Right kidney (tissue), 1 donor: ENCODE measurements at regions not wholly inside any gene's neighbourhood (a gene's known extent, or its start where the extent isn't known, plus 50 kb on each side); places are given as distances from the start of the nearest gene placed in this dataset.
A peak's percentile ranks its signal among the peaks of the same experiment; 100 is the strongest.
"Not testable (repeated sequence)": the region's sequence is repeated elsewhere in the genome, so short reads cannot be mapped to it uniquely, and the experiment has no call there.

Experiments
- DNase-seq: peaks from one replicate; pipeline ENCODE4 v3.0.0-alpha.2; 2016

DNA sequence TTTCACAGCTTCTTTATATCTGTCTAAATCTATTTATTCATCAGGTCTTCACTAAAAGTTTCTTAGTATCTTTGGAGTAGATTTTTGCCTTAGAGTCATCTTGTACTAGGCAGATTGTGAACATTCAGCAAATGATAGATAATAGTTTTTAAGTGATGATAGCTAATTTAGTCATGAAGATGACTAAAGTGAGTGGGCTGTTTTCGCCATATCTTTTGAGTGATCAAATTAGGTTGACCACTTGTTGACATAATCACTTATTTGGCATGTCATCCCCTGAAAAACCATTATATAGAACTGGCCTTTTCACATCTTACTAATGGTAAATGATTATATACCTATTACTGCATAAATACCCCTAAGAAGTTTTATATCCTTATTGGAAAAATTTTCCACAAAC, 999.2 kb downstream of the PCDH17 start:
- no peak for DNase-seq

DNA sequence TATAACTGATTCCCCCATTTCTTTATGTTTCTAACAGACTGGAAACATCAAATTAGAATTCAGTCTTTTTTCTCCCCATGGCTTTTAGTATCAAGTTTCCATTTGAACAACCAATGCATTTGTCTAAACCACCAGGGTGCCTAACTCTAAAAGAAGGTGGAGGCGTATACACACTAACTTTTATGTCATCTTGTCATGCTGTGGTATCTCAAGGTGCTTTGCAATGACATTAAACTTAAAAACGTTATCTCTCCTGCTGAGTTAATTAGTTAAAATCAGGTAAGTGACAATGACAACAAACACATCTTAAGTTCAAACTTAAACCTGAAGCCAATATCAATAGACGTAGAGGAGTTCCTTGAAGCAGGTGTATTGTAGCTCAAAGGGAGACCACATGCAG, 1001.7 kb downstream of the PCDH17 start:
- no peak for DNase-seq

DNA sequence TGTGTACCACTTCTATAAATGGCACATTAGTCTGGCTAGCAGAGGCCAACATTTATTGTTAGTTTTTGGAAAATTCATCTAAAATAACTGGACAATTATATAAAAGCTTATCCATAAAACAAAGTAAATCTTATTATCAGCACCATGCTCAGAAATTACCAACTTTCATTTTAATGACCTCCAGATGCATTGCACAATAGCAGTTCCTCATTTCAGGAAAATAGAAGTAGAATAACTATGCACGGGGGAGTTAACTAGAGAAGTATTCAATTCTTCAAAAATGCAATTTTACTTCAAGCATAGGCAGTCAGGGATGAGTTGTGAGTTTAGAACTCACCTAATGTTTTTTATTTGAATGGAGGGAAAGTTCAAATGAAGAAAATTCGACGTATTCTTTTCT, 1023.5 kb downstream of the PCDH17 start:
- DNase-seq = no peak

DNA sequence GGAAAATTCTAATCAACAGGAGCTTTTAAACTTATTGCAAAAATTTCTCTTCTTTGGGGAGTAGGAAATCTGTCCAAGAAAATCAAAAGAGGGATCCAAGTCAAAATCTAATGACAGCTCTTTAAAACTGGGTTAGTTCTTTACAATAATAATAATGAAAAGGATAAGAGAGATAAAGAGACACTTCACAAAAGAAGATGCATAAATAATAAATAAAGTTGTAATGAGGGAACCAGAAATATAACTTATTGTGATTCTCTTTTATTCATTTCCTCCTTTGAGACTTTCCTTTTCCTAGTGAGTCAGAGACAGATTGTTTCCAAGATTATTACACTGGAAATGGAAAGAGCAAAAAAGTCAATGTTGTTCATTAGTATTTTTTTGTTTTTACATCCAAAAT, 1029.3 kb downstream of the PCDH17 start:
- no peak for DNase-seq

DNA sequence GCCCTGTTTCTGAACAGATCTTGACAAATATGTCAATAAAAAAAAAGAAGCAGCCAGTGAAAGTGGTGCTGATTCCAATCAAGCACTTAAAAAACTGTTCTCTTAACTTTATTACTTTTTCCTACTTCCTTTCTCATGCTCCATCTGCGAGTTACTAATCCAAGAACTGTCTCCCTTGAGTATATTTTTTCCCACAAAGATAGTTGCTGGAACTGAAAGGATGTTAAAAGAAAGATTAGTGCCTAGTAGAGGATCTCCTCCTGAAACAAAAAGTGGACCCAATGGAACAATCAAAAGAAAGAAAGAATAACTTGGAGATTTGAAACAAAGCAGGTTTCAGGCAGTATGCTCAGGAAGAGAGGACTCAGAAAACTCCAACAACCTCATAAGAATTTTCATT, 1034.8 kb downstream of the PCDH17 start:
- no peak for DNase-seq

DNA sequence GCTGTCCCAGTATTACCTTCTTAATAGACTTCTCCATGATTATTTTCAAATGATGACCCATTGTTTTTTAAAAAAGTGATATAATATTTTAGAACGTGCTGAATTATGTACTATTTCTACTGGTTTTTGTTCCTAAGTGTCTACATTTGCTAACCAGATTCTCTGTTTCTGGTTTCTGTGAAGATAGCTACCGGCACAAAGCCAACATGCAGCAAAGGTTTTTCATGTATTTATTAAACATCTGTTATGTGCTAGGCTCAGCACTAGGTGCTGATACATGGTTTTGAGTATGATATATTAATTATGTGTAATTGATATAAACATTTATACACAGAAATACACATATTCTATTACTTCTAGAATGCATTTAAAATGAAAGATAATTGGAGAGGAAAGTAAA, 1035.6 kb downstream of the PCDH17 start:
- DNase-seq = no peak

DNA sequence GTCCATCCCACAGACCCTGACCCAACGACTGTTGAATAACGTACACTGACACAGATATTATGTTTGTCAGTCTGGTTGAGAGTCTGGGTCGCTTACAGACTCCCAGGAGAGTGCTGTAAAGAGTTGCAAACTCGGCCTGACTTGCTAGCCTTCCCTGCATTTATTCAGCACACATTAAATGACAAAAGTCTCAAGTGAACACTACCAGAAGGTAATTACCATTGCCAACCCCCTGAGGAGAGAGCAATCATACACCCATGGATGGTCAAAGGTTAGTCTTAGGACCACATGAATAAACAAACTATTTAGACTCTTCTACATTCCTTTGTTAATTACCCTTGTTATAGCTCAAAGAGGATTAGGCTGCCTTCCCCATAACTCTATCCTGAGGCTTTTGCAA, 1048.6 kb downstream of the PCDH17 start:
- no peak for DNase-seq

DNA sequence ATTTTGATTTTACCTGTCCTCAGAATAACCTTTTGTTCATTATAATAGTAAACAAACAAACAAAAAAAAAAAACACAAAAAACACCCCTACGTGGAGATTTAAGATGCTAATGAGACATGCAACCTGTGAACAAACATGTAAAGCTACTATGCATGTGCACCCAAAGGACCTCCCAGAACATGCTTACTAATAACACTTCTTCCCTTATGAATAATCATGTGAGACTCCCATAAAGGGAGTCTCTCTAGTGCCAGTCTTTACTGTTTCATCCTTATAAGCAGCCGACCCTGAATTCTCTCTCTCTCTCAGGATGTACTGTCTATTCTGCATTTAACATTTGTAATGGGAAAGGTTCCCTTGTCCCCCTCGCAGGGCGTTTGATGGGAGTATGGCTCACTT, 1051.1 kb downstream of the PCDH17 start:
- DNase-seq = no peak

DNA sequence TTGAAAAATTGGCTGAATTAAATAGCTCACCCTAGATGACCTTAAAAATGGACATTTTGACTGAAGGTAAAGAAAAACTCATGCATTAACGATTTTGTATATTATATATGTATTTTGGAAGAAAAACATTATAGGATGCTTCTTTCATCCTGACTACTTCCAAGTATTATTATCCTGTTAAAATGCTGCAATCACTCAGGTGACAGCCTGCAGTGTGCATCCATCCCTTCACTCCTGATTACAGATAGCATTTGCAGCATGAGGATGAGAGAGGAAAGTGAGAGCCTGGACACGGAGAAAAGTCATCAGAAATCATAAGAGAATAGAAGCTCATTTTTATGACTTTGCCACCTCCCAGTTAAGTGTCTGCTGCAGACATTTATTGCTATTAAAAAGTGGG, 1055.6 kb downstream of the PCDH17 start:
- DNase-seq = no peak

DNA sequence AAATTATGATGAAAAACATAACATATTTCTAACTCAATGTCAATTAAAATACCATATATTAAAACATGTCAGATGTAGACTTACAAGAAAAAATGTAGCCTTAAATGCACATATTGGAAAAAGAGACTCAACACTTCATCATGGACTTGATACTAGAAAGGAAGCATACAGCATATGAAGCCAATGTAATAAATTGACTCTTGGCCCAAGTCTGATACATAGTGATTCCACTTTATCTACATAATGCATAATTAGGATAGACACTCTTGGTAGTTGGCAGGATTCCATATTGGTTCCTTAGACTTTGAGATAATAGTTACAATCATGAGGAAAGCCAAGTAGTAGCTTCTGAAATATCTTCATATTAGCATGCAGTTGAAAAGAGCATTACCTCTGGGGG, 1067.0 kb downstream of the PCDH17 start:
- no peak for DNase-seq

DNA sequence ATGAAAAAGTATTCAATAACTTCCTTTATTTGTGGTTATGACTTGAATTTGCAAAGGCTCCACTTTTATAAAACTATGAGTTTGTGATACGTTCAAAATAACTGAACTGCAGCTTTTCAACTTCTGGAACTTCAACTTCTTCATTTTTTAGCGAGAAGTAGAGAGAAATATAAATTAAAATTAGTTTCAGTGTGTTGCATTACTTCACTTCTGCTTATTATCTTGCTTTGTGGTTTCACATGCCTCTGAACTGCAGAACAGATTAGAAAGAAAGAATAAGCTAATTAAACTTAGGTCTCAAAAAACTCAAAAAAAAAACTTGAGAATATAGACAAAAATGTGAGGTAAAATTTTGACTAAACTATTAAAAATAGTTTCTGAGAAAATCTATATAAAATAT, 1073.4 kb downstream of the PCDH17 start:
- DNase-seq = no peak

DNA sequence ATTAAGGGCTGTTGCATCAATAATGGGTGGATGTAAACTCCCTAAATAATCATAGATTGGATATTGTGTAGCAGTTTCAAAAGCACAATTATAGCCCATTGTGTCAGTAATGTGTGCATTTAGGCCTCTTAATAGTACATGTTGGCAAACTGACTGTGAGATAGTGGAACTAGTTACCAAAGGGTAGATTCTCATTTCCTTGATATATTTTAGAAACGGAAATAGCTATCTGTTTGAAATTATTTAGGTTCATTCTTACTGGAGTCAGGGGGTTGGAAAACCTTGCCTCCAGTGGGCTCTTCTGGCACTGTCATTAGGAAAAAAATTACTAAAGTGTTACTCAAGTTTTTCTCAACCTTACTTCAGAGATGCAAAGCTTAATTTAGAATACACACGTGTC, 1074.9 kb downstream of the PCDH17 start:
- no peak for DNase-seq

DNA sequence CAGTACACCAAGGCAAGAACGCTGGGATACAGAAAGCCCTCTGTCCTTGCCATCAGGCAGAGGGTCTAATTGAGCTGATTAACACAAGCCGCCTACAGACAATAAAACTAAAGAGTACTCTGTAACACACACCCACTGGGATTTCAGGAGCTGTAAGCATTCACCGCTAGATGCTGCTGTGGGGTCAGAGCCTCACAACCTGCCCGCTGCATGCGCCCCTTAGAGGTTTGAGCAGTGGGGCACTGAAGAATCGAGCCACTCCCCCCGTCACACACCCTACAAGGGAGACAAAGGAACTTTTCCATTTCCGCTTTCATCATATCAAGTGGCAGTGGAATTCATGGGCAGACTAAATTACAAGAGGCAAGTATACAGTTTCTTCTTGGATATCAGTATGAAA, 1080.6 kb downstream of the PCDH17 start:
- DNase-seq = no peak

DNA sequence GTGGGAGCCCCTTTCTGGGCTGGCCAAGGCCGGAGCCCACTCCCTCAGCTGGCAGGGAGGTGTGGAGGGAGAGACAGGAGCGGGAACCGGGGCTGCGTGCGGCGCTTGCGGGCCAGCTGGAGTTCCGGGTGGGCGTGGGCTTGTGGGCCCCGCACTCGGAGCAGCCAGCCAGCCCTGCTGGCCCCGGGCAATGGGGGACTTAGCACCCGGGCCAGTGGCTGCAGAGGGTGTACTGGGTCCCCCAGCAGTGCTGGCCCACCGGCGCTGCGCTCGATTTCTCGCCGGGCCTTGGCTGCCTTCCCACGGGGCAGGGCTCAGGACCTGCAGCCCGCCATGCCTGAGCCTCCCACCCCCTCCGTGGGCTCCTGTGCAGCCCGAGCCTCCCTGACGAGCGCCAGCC, 1082.5 kb downstream of the PCDH17 start:
- not testable (repeated sequence) for DNase-seq

DNA sequence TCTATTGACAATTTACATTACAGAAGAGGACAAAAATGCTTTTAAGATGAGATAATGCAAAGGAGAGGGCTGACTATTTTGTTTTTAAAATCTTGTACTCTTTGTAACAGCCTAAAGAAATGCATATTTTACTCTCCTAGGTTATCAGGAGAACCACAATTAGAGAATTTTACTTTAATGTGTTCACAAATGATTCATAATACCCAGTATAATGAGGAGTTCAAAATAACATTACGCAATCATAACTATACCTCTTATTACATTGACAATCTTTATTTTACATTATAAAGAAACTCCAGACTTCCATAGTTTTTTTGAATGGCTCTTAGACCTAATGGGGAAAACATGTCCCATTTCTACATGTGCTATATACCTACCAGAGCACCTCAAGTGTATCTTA, 1089.7 kb downstream of the PCDH17 start:
- DNase-seq = no peak

DNA sequence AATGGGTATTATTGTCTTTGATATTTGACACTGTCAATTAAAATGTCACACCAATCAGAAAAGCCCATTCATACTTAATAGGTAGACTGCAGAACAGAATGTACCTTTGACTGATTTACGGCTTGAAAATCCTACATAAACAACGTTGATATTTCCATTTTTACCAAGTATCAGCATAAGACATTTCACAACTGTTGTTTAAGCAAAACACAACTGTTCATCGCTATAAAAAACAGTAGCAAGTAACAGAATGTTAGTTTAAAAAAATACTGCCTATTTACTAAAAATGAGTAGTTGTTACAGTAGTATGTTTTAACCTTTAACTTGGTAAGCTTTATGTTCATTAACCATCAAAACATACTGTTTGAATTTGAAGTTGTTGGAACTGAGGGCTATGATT, 1096.6 kb downstream of the PCDH17 start:
- DNase-seq = no peak

DNA sequence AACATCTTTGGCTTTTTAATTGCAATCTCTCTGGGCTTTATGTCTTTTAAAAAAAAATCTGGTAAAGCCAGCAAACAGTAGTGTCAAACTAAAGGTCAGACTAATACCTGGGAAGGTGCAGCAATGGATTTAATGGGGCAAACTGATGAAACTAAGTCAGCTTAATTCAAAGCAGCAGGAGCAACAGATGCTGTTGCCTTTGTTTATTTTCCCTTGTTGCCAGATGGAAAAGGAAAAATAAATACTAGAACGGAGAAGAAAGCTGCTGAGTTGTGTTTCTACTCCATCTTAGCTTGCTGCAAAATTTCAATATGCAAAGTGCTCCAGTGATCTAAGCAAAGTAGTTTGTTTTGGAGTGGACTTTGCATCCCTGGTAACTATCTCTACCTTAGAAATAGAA, 1097.8 kb downstream of the PCDH17 start:
- no peak for DNase-seq

DNA sequence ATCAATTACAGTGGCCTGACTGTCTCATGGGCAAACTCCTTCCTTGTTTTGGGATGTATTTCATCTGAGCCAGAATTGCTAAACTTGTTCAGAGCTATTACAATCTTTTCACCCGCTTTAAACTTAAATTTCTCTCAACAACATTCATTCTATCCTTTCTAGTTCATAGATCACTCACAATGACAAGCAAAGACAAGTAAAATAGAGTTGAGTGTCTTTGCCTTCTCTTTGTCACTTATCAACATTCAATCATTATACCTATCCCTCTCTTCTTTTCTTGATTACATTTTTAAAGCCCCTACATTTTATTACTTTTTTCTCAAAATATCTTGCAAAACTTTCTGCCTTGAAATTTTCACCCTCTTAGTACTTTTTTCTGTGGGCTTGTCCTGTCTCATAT, 1113.1 kb downstream of the PCDH17 start:
- DNase-seq = no peak

DNA sequence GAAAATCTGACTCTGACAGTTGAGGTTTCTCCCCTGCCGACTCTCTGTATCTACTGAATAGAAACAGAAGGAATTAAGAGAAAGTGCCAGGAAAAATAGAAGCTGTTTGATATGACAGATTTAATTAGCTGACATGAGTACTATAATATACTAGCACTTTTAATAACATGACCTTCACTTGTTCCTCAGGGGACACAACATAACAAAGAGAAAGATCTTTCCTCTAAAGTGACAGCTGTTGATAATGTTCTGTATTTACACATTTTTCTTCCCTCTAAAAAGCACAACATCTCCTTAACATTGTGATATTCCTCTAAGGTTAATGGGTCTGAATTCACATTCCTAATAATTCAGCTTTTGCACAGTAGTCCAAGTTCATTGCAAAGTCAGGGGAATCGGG, 1136.0 kb downstream of the PCDH17 start:
- peak; percentile 6 for DNase-seq

DNA sequence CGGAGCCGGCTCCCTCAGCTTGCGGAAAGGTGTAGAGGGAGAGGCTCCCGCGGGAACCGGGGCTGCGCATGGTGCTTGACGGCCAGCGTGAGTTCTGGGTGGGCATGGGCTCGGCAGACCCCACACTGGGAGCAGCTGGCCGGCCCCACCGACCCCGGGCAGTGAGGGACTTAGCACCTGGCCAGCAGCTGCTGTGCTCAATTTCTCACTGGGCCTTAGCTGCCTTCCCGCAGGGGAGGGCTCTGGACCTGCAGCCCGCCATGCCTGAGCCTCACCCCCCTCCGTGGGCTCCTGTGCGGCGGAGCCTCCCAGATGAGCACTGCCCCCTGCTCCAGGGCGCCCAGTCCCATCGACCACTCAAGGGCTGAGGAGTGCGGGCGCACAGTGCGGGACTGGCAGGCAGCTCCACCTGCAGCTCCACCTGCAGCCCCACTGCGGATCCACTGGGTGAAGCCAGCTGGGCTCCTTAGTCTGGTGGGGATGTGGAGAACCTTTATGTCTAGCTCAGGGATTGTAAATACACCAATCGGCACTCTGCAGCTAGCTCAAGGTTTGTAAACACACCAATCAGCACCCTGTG, 1141.8 kb downstream of the PCDH17 start:
- DNase-seq = no peak

DNA sequence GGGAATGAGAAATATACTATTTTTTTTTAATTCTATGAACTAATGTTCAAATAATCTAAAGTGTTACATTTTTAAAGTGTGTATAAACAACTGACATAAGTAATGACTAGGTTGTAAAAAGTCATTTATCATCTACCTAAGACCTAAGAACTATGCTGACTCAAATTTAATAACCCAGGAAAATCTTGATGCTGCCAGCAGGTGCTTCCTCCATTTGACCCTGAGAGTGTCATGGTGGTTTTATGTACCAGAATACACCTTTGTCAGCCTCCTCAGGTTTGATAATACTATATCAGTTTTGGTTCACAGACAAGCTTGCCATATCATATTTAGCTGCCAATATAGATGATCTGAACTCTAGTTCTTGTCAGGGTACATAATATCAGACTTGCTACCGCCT, 1151.2 kb downstream of the PCDH17 start:
- DNase-seq = no peak

DNA sequence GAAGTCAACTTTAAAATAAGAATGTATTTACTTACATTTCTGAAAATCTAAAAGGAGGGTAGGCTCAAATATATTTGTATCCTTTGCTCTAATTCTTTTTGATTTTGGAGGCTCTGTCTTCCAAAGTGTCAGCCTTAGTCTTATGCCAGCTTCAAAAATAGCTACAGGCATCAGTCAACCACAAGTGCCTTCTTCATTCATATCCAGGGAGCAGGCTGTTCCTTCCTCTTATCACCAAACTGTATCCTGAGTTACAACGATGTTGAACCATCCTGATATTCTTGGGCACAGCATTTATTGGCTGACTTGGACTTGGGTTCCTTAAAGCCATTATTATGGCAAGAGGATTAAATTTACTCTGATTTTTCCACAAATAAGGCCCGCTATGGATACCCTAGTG, 1161.3 kb downstream of the PCDH17 start:
- no peak for DNase-seq

DNA sequence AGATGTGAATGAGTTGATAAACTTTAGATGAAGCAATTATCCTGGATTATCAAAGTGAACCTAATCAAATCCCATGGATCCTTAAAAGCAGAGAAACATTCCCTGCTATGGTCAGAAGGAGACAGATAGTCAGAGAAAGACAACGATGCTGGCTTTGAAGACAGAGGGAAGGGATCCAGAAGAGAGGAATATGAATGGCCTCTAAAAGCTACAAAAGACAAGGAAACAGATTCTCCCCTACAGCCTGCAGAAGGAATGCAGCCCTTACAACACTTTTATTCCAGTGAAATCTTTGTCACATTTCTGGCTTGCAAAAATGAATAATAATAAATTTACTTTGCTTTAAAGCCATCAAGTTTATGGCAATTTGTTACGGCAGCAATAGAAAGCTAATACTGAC, 1164.2 kb downstream of the PCDH17 start:
- DNase-seq = no peak

DNA sequence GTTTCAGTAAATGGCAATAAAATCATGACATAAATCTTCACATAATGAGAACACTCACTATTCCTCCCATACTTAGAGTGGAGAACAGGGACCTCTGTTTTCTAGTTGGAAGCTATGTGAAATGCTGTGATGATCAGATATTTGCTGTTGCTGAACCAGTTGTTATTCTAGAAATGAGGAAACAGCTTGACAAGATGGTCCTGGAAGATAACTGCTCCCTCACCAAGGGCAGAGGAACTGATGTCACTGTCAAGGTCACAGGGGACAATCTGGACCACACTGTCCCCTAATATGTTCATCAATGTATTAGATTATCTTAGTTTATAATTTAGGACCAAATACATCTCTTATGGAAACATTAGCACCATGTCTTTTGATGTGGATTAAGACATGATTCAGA, 1173.3 kb downstream of the PCDH17 start:
- DNase-seq = no peak

DNA sequence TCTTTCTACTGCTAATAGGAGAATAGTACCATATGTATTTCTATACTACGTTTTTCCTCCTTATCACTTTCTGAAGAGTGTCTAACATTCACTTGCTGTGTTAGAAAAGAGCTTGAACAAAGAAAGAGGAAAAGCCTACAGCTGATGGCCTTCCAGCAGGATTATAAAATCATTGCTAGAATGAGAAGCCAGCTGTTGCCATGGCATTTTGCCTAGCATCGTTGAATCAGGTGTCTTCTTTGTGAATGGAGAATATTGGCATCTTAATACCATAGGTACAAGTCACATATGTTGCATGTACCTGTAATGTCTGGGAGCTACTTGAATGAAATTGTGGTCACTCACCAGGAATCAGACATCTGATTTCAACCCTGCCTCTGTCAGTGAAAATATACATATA, 1174.9 kb downstream of the PCDH17 start:
- no peak for DNase-seq

DNA sequence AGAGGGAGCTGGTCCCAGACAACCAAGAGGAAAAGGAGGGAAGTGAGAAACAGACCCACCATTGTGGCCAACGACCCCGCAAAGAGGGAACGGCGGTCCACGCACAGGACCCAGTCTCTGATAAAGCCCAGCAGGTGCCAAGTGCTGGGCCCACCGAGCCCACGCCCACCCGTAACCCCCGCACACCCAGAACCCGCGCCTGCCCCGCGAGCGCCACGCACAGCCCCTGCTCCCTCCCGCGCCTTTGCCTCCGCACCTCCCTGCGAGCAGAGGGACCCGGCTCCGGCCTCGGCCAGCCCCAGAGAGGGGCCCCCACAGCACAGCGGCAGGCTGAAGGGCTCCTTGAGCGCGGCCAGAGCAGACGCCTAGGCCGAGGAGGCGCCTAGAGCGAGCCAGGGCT, 1192.2 kb downstream of the PCDH17 start:
- DNase-seq = no peak
